Thyroid gland (tissue), 4 donors: ENCODE measurements at regions not wholly inside any gene's neighbourhood (a gene's known extent, or its start where the extent isn't known, plus 50 kb on each side); places are given as distances from the start of the nearest gene placed in this dataset.
"Not testable (repeated sequence)": the region's sequence is repeated elsewhere in the genome, so short reads cannot be mapped to it uniquely, and the experiment has no call there.

Source experiments
- DNase-seq, 2 donors: peaks; one replicate each; pipeline ENCODE4 v3.0.0-alpha.2; 2019
- H3K27ac ChIP-seq, 3 donors: fragments of 200-600 bp; sonication (generic); 1 replicate in 2 of 3; 2 replicates in 1 of 3; pipeline ENCODE4 v1.5.1; 2016 to 2019; ENCODE audit warnings: mild to moderate bottlenecking in 1 of 3, moderate library complexity in 1 of 3
- H3K27me3 ChIP-seq: fragments of 200-600 bp; sonication (generic); one replicate; pipeline ENCODE4 v1.5.1; 2019
- H3K36me3 ChIP-seq, 2 donors: fragments of 200-600 bp; sonication (generic); one replicate each; pipeline ENCODE4 v1.5.1; 2016 to 2019
- H3K4me1 ChIP-seq, 2 donors: fragments of 200-600 bp; sonication (generic); one replicate each; pipeline ENCODE4 v1.5.1; 2017 to 2019
- H3K4me3 ChIP-seq, 3 donors: fragments of 200-600 bp; sonication (generic); replicated peaks in 1 of 3; 1 replicate in 2 of 3; 2 replicates in 1 of 3; pipeline ENCODE4 v1.5.1; 2016; ENCODE audit warnings: mild to moderate bottlenecking in 1 of 3
- H3K9me3 ChIP-seq: fragments of 200-600 bp; sonication (generic); one replicate; pipeline ENCODE4 v1.5.1; 2017
- POLR2A ChIP-seq, 2 donors: fragments of 450-650 bp; IDR thresholded peaks; one replicate each; pipeline ENCODE4 v1.6.1; 2017; ENCODE audit warnings: antibody characterized with exemption in 2 of 2, mild to moderate bottlenecking in 2 of 2, moderate library complexity in 1 of 2
- WGBS, 2 donors: methylation state at CpG; one replicate each; pipeline ENCODE4 v1.1.5; 2017; 5-methylcytosine and 5-hydroxymethylcytosine counted together
- intact Hi-C: fragments of 100-400 bp; cut with DNase I; formaldehyde crosslinking; loops from one replicate; pipeline ENCODE4 v1.15.1; 2023
- TF ChIP-seq, protein P1 (sequence below), 6 experiments: fragments of 200-600 bp in 3 of 6; fragments of 450-650 bp in 3 of 6; sonication (generic) in 3 of 6; IDR thresholded peaks; one replicate each; pipeline ENCODE4 v1.5.1; 2016 to 2019; ENCODE audit warnings: antibody characterized with exemption in 6 of 6, mild to moderate bottlenecking in 2 of 6, inconsistent platforms in 1 of 6, moderate library complexity in 1 of 6

GRCh38 chr10:109215291-109216075, 707.8 kb downstream of the XPNPEP1 start:
- Histone ChIP-seq H3K4me1 (no peaks in the 10 kb centered on the region), H3K27ac (no peak overlapping the region), H3K4me3 (no peak overlapping the region), H3K27me3 (no peaks in the 10 kb centered on the region), H3K36me3 (no peaks in the 10 kb centered on the region), H3K9me3 (no peaks in the 10 kb centered on the region)
- intact Hi-C loops: no loop called here
- TF ChIP-seq, protein P1, sequence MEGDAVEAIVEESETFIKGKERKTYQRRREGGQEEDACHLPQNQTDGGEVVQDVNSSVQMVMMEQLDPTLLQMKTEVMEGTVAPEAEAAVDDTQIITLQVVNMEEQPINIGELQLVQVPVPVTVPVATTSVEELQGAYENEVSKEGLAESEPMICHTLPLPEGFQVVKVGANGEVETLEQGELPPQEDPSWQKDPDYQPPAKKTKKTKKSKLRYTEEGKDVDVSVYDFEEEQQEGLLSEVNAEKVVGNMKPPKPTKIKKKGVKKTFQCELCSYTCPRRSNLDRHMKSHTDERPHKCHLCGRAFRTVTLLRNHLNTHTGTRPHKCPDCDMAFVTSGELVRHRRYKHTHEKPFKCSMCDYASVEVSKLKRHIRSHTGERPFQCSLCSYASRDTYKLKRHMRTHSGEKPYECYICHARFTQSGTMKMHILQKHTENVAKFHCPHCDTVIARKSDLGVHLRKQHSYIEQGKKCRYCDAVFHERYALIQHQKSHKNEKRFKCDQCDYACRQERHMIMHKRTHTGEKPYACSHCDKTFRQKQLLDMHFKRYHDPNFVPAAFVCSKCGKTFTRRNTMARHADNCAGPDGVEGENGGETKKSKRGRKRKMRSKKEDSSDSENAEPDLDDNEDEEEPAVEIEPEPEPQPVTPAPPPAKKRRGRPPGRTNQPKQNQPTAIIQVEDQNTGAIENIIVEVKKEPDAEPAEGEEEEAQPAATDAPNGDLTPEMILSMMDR (IDR thresholded peaks at IDR 0.05): no peak
- TF ChIP-seq POLR2A (IDR thresholded peaks at IDR 0.05): no peak
- 59 to 64% methylated on average over 3 of the region's 3 CpGs for WGBS, 2 donors
- DNase-seq: no peak

GRCh38 chr10:109214891-109215290, 708.4 kb downstream of the XPNPEP1 start:
- H3K9me3 ChIP-seq, H3K27ac ChIP-seq, H3K4me1 ChIP-seq, H3K36me3 ChIP-seq, H3K4me3 ChIP-seq, DNase-seq, H3K27me3 ChIP-seq, intact Hi-C loops: not testable (repeated sequence)
- 89 to 95% methylated on average over 3 of the region's 3 CpGs for WGBS, 2 donors

GRCh38 chr10:109207361-109207760, 716.0 kb downstream of the XPNPEP1 start:
- intact Hi-C loops: no loop called here
- TF ChIP-seq, protein P1 (IDR thresholded peaks at IDR 0.05): no peak
- TF ChIP-seq POLR2A (IDR thresholded peaks at IDR 0.05): no peak
- Histone ChIP-seq H3K4me3 (no peak overlapping the region), H3K36me3 (no peaks in the 10 kb centered on the region), H3K27me3 (no peaks in the 10 kb centered on the region), H3K4me1 (no peaks in the 10 kb centered on the region), H3K9me3 (no peaks in the 10 kb centered on the region), H3K27ac (no peak overlapping the region)
- no peak for DNase-seq
- WGBS, 2 donors: 80 to 91% methylated on average over 1 of the region's 1 CpG

DNA sequence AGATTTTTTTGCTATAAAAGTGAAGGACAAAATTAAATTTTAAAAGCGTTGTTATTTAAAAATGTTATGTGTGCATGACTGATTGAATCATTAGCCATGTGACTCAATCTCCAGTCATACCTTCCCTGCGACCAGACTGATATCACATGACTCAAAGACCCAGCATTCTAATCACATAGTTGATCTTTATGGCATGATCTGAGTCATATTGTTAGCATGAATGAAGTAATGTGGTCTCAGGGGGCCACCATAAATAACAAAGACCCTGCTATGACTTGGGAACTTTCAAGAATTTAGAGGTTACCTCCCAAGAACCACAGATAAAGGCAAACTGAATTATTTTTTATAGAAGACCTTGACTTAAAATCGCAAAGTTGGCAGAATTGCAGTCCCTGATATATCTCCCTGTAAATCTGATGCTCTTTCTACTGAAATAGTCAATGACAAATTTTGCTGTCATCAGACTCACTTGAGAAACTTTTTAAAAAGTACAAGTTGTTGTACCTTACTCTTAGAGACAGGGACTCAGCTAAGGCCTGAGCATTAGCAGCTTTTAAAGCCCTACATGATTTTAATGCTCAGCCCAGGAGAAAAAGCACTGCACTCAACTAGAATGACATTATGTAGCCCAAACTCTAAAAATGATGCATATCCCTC, 717.3 kb downstream of the XPNPEP1 start:
- H3K27ac ChIP-seq: no peak overlapping the region
- H3K9me3 ChIP-seq: no peaks in the 10 kb centered on the region
- intact Hi-C loops: no loop called here
- H3K4me3 ChIP-seq: no peak overlapping the region
- no peaks in the 10 kb centered on the region for H3K27me3 ChIP-seq
- H3K36me3 ChIP-seq: no peaks in the 10 kb centered on the region
- TF ChIP-seq, protein P1 (IDR thresholded peaks at IDR 0.05): no peak
- no peak for TF ChIP-seq POLR2A (IDR thresholded peaks at IDR 0.05)
- no peak for DNase-seq
- 83 to 86% methylated on average over 3 of the region's 3 CpGs for WGBS, 2 donors
- H3K4me1 ChIP-seq: no peaks in the 10 kb centered on the region

- Histone ChIP-seq H3K27me3 (no peaks in the 10 kb centered on the region), H3K9me3 (no peaks in the 10 kb centered on the region), H3K4me3 (no peak overlapping the region), H3K27ac (no peak overlapping the region), H3K4me1 (no peaks in the 10 kb centered on the region), H3K36me3 (no peaks in the 10 kb centered on the region)
- no peak for TF ChIP-seq POLR2A (IDR thresholded peaks at IDR 0.05)
- TF ChIP-seq, protein P1 (IDR thresholded peaks at IDR 0.05): no peak
- no peak for DNase-seq
- intact Hi-C loops: no loop called here
- WGBS, 2 donors: 80 to 82% methylated on average over 3 of the region's 3 CpGs
Observed at GRCh38 chr10:109203646-109204353, 719.5 kb downstream of the XPNPEP1 start.
